ENCODE measurements at regions not wholly inside any gene's neighbourhood (a gene's known extent, or its start where the extent isn't known, plus 50 kb on each side); places are given as distances from the start of the nearest gene placed in this dataset.
A peak's percentile ranks its signal among the peaks of the same experiment; 100 is the strongest.
"Not testable (repeated sequence)": the region's sequence is repeated elsewhere in the genome, so short reads cannot be mapped to it uniquely, and the experiment has no call there.

DNA sequence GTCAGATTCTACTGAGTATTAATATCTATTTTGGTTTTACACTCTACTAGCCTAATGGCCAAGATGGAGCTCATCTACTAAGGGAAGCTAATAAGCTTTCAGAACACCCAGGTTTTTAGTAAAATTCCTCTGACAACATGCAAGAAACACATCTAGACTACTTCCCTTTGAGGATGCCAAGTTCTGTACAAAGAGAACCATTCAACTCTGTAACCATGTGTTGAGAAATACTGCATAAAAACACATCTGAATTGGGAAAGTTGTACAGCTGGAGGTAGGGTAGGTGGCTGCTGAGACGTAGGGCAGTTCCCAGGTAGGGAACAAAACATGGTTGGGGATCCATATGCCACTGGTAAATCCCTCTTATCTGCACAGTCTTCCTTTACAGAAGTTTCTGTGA lies 66.2 kb downstream of the SC5D start:
- DNase-seq (no peak), ATAC-seq (no peak)
- H3K4me1 Mint-ChIP-seq, result no peaks in the 10 kb centered on the region
- no peak overlapping the region for H3K27ac Mint-ChIP-seq
- H3K4me3 Mint-ChIP-seq, result no peak overlapping the region
- no peaks in the 10 kb centered on the region for H3K9me3 Mint-ChIP-seq
- peaks cover 7% of the 10 kb centered on the region for H3K27me3 Mint-ChIP-seq

DNA sequence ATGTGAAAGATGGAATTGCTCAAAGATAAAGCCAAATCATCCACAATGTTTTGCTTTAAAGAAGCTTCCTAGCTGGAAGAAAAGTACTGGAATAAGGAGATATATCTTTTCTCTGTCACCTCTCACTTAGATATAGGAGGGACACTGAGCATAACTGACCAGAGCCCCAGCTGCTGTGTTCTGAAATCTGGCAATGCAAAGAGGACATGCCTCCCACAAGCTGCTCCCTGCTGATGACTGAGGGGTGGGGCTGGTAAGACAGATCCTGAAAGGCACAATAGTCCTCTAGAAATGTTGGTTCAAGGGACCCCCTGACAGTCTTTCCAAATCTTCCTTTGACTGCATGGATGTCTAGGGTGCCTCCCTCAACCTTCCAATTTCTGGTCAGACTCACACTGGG lies 67.0 kb downstream of the SC5D start:
- H3K9me3 Mint-ChIP-seq, result no peaks in the 10 kb centered on the region
- H3K27me3 Mint-ChIP-seq, result peaks cover 7% of the 10 kb centered on the region
- H3K4me3 Mint-ChIP-seq, result no peak overlapping the region
- no peak overlapping the region for H3K27ac Mint-ChIP-seq
- no peaks in the 10 kb centered on the region for H3K4me1 Mint-ChIP-seq
- ATAC-seq (no peak), DNase-seq (no peak)

DNA sequence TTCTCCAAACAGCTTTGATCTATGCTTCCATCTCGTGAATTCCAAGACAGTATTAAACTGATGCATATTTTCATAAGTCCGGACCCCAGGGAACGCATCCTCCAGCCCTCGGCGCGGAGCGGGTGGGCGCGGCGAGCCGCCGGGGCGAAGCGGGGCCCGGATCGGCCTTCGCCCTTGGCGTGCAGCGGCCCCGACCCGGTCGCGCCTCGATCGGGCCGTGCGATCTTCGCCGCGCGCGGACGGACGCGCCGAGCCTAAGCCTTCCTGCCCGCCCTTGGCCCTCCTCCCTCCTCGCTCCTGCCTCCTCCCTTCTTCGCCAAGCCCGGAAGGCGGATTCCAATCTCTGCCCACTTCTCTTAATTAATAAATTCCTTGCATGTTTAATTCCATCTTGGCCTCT lies 70.4 kb downstream of the SC5D start:
- not testable (repeated sequence) for DNase-seq, H3K27ac Mint-ChIP-seq, H3K4me3 Mint-ChIP-seq, H3K27me3 Mint-ChIP-seq, H3K9me3 Mint-ChIP-seq
- ATAC-seq, result peak; percentile 50
- H3K4me1 Mint-ChIP-seq, result peaks cover 13% of the 10 kb centered on the region

DNA sequence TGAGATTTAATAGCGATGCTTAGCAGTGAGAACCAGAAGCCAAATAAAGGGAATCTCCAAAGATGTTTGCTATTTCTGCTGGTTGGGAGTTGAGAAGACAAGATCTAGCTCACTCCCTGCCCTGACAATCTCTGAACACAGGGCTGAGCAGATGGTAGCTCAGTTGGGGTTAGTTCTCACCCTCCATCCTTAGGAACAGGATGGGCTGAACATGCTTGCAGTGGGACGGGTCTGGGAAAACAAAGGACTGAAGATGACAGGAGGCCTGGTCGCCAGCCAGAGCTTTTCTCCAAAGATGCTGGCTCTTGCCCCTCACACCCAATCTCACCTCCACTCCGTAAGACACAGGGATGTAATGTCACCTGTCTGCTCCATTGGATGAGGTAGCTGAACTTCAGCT lies 72.7 kb downstream of the SC5D start:
- Mint-ChIP-seq H3K27ac (no peak overlapping the region), H3K9me3 (no peaks in the 10 kb centered on the region), H3K4me1 (peaks cover 31% of the 10 kb centered on the region), H3K4me3 (no peak overlapping the region), H3K27me3 (no peaks in the 10 kb centered on the region)
- DNase-seq, result no peak
- ATAC-seq, result no peak

GRCh38 chr11:121366038-121366437 lies 73.5 kb downstream of the SC5D start:
- H3K4me1 Mint-ChIP-seq, result peaks cover 37% of the 10 kb centered on the region
- no peak overlapping the region for H3K27ac Mint-ChIP-seq
- no peak overlapping the region for H3K4me3 Mint-ChIP-seq
- DNase-seq, result no peak
- no peak for ATAC-seq
- H3K9me3 Mint-ChIP-seq, result peaks cover 4 to 6% of the 10 kb centered on the region in 2 donors
- no peaks in the 10 kb centered on the region for H3K27me3 Mint-ChIP-seq

DNA sequence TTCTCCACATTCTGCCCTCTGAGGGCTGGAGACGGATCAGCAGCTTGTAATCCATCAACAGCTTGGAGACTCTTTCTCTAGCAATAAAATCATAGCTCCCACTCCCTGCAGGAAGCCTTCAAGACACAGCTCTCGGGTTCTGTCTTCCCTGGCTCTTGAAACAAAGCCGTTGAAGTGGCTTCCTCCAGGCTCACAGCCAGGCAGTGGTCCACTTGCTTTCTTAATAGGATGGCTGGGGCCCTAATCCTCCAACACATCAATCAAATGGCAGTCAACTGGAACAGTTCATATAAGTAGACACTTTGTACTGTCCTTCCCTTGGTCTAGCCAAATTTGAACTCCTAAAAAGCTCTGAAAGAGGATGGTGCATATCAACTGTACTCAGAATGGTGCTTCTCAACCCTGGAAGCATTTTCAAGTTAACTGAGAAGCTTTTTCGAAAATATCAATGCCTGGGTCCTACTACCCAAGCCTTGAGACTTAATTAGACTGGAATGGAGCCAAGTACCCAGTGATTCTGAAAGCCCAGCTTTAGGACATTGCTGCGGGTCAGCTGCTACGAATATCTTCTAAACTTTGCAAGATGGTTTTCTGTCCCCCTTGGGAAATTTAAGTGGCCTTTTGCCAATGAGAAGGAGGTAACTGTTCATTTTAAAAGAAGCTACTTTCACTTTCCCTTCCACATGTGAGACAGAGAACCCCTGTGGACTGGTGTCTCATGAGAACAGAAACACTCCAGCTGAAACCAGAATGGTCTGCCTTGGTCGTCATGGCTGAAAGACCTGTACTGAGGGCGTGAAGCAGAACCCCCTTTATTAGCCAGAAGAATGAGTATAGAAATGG lies 74.7 kb downstream of the SC5D start:
- ATAC-seq (peak; percentile 83), DNase-seq (peak; percentile 15 to 29)
- peak overlapping the region; percentile 70 to 71 for H3K27ac Mint-ChIP-seq
- H3K9me3 Mint-ChIP-seq, result peaks cover 6 to 12% of the 10 kb centered on the region in 2 donors
- peak overlapping the region; percentile 70 to 74 for H3K4me3 Mint-ChIP-seq
- no peaks in the 10 kb centered on the region for H3K27me3 Mint-ChIP-seq
- H3K4me1 Mint-ChIP-seq, result peaks cover 44% of the 10 kb centered on the region

DNA sequence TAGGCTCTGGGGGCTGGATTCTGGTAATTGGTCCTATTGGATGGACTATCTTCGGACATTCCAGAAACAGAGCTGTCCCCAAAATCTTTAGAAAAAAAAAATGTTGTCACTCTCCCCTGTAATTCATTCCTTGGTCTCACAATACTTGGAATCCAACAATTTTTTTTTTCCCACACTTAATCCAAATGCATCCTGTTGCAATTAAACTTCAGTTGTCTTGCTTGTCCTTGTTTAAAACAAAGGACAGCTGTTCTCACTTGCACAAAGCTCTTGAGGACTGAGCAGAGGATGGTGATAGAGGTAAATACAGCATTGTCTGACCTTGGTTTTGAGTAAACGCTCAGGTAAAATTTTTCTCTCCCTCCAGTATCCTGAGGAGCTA lies 75.3 kb downstream of the SC5D start:
- peak overlapping the region; percentile 70 to 74 for H3K4me3 Mint-ChIP-seq
- H3K27me3 Mint-ChIP-seq, result no peaks in the 10 kb centered on the region
- H3K9me3 Mint-ChIP-seq, result peaks cover 6 to 12% of the 10 kb centered on the region in 2 donors
- peaks cover 50% of the 10 kb centered on the region for H3K4me1 Mint-ChIP-seq
- H3K27ac Mint-ChIP-seq, result peak overlapping the region in 1 of 2 donors; percentile 20
- DNase-seq (no peak), ATAC-seq (no peak)

DNA sequence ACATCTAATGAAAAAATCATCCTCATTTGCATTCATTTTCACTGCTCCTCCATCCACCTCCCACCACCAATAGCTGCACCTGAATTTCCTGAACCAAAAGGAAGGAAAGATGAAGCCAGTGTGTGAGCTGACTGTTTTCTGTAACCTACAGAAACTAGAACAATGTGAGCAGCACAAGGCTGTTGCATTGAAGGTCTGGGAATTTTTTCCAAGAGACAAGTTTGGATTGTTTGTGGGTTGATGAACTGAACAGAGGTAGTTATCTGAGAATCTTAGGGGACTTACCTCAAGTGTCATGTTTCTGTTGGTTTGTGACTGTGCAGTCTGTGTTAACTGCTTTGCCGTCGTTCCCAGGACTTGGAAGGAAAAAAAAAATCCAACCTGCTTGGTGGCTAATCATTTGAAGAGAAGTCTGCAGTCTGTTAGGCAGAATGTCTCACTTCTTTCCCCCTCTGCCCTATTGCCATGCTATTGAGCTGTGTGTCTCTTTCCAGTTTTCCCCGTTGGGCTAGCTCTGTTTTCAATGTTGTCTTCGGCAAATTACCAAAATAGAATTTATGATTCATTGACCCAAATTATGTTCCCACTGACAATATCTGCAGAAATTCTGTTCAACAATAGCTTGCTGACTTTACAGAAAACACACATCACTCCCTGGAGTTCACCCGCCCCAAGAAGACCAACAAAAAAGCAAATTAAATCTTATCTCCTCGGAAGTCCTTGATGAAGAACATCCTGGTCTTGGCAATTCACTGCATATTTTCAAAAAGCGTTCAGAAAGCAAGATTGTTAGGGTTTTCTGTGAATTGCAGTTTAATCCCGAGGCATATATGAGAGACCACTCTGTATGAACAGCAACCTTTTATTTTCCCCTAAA lies 76.0 kb downstream of the SC5D start:
- Mint-ChIP-seq H3K27ac (no peak overlapping the region), H3K27me3 (no peaks in the 10 kb centered on the region), H3K9me3 (peaks cover 6 to 12% of the 10 kb centered on the region in 2 donors), H3K4me3 (peak overlapping the region in 1 of 2 donors; percentile 74), H3K4me1 (peaks cover 58% of the 10 kb centered on the region)
- DNase-seq, result no peak
- ATAC-seq, result no peak

GRCh38 chr11:121369366-121369765 lies 76.8 kb downstream of the SC5D start:
- no peak for DNase-seq
- Mint-ChIP-seq H3K27me3 (no peaks in the 10 kb centered on the region), H3K4me3 (no peak overlapping the region), H3K27ac (no peak overlapping the region), H3K9me3 (peaks cover 6 to 12% of the 10 kb centered on the region in 2 donors), H3K4me1 (peaks cover 65% of the 10 kb centered on the region)
- ATAC-seq, result no peak

- no peaks in the 10 kb centered on the region for H3K27me3 Mint-ChIP-seq
- H3K27ac Mint-ChIP-seq, result no peak overlapping the region
- no peak overlapping the region for H3K4me3 Mint-ChIP-seq
- H3K4me1 Mint-ChIP-seq, result peaks cover 62% of the 10 kb centered on the region
- DNase-seq (no peak), ATAC-seq (no peak)
- peaks cover 6 to 12% of the 10 kb centered on the region in 2 donors for H3K9me3 Mint-ChIP-seq
Observed at GRCh38 chr11:121372028-121372427, 79.5 kb downstream of the SC5D start.

- DNase-seq (no peak), ATAC-seq (peak; percentile 65)
- Mint-ChIP-seq H3K27ac (peak overlapping the region in 1 of 2 donors; percentile 51), H3K9me3 (peaks cover 6 to 12% of the 10 kb centered on the region in 2 donors), H3K27me3 (no peaks in the 10 kb centered on the region), H3K4me1 (peaks cover 60% of the 10 kb centered on the region), H3K4me3 (peak overlapping the region; percentile 24 to 65)
Observed at GRCh38 chr11:121372671-121373429, 79.3 kb upstream of the SORL1 start.

DNA sequence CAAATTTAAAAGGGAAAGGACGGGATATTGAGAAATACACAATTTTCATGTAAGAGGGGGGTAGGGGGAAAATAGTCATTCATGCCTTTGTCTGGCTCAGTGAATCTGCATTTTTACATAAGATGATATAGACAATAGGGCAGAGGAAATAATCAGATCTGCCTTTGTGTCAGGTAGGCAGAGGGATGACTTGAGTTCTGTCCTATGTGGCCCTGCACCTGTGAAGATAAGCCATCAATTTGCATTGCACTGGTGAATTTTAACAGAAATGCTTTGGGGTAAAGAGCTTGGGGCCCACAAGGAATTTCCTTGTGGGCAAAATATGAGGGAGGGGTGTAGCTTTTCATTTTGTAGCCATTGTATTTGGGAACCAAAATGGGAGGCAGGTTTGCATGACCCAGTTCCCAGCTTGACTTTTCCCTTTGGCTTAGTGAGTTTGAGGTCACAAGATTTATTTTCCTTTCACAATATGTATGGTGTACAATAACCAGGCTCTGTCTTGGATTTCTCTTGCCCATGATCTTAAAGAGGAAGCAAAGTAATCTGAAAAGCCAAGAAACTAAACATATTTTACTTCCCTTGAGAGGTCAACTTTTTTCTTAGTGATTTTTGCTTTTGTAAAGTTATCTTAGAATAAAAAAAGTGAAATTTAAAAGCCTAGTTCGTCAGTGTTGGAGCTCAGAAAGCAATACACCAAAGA lies 77.7 kb upstream of the SORL1 start:
- Mint-ChIP-seq H3K4me1 (peaks cover 60% of the 10 kb centered on the region), H3K27ac (peak overlapping the region; percentile 1 to 5), H3K27me3 (no peaks in the 10 kb centered on the region), H3K9me3 (peaks cover 6 to 12% of the 10 kb centered on the region in 2 donors), H3K4me3 (no peak overlapping the region)
- DNase-seq (no peak), ATAC-seq (no peak)

GRCh38 chr11:121376130-121376529 lies 76.0 kb upstream of the SORL1 start:
- H3K9me3 Mint-ChIP-seq, result peaks cover 0 to 7% of the 10 kb centered on the region in 2 donors
- H3K27ac Mint-ChIP-seq, result no peak overlapping the region
- ATAC-seq (no peak), DNase-seq (no peak)
- no peak overlapping the region for H3K4me3 Mint-ChIP-seq
- no peaks in the 10 kb centered on the region for H3K27me3 Mint-ChIP-seq
- peaks cover 58% of the 10 kb centered on the region for H3K4me1 Mint-ChIP-seq

DNA sequence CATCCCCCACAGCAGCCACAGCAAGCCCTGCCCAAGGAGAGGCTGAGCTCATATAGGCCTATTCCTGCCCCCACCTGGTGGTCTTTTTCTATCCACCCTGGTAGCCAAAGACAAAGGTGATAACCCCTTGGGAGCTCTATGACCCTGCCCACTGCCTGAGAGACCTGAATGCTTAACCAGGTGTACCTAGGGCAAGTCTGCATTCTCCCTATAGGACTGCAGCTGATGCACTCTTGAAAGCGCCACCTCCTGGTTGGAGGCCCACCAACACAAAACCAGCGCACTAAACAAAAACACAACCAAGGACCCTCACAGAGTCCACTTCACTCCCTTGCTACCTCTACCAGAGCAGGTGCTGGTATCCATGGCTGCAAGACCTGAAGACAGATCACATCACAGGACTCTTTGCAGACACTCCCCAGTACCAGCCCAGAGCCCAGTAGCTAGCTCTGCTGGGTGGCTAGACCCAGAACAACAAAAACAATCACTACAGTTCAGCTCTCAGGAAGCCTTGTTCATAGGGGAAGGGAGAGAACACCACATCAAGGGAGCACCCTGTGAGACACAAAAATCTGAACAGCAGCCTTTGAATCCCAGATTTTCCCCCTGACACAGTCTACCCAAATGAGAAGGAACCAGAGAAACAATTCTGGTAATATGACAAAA lies 72.8 kb upstream of the SORL1 start:
- H3K4me3 Mint-ChIP-seq, DNase-seq, H3K27me3 Mint-ChIP-seq, H3K9me3 Mint-ChIP-seq, ATAC-seq: not testable (repeated sequence)
- H3K27ac Mint-ChIP-seq, result peak overlapping the region in 1 of 2 donors; percentile 5
- H3K4me1 Mint-ChIP-seq, result peaks cover 31% of the 10 kb centered on the region

Data from stimulated activated naive CD8-positive, alpha-beta T cell treated with anti-CD3 and anti-CD28 coated beads, Interleukin-15, amount 100 ng/mL, for 72 hours (primary cell).